ENCODE measurements at regions not wholly inside any gene's neighbourhood (a gene's known extent, or its start where the extent isn't known, plus 50 kb on each side); places are given as distances from the start of the nearest gene placed in this dataset.

DNA sequence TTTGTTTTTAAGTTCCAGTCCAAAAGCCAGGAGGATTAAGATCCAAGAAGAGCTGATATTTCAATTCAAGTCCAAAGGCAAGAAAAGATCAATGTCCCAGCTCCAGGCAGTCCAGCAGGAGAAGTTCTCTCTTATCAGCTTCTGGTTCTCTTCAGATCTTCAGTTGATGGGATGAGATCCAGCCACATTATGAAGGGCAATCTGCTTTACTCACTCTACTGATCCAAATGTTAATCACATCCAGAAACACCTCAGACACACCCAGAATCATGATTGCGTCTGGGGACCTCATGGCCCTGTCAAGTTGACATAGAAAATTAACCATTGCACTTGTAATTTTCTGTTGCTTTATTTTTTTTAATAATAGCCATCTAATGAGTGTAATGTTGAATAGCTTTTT, 178.4 kb downstream of the HERPUD2 start:
- TF ChIP-seq POLR2A (IDR thresholded peaks at IDR 0.05; ENCODE audit: low read length) (no peak), GATA1 (IDR thresholded peaks at IDR 0.05; ENCODE audit: low read depth, low read length) (no peak)
